Endothelial cell of umbilical vein (primary cell): ENCODE measurements at regions not wholly inside any gene's neighbourhood (a gene's known extent, or its start where the extent isn't known, plus 50 kb on each side); places are given as distances from the start of the nearest gene placed in this dataset.

Source experiments
- BruUV-seq: library from RNA; stranded (reverse); fragments of 400-500 nt; replicated peaks from 2 replicates; lab custom pipeline; 2021; lab: Mats Ljungman, UMichigan
- CTCF ChIA-PET: fragments of 300-600, 350-600 bp; sonication (Branson Sonifier 250); formaldehyde crosslinking; loops from one replicate; lab custom pipeline; 2021; ENCODE audit warnings: antibody characterized with exemption, inconsistent platforms; lab: Charles Lee
- POLR2A ChIA-PET: fragments of 300-600, 350-600 bp; sonication (Branson Sonifier 250); formaldehyde crosslinking; loops from one replicate; lab custom pipeline; 2021; ENCODE audit warnings: antibody characterized with exemption, inconsistent platforms; lab: Charles Lee
- DNase-seq: peaks from one replicate; pipeline ENCODE4 v3.0.0-alpha.2; 2011; ENCODE audit warnings: low read depth, low spot score
- FAIRE-seq: peaks from 2 replicates; lab custom pipeline; 2011; peaks lifted over from hg19 to GRCh38; lab: Jason Lieb, UNC
- H2AFZ ChIP-seq: 2 replicates; pipeline ENCODE4 v1.6.0; 2012; ENCODE audit warnings: low read depth, low read length, control low read depth, inconsistent platforms
- H3K27ac ChIP-seq: 2 replicates; pipeline ENCODE4 v1.5.1; 2011; ENCODE audit warnings: low read depth, mild to moderate bottlenecking, control low read depth, low read length, moderate library complexity; ENCODE audit not compliant: insufficient read depth
- H3K27me3 ChIP-seq, 2 experiments: 2 replicates each; pipeline versions ENCODE4 v1.6.0 to v1.6.1; 2011; ENCODE audit warnings: low read length in 2 of 2, mixed read lengths in 1 of 2; ENCODE audit not compliant: control insufficient read depth in 2 of 2, insufficient read depth in 2 of 2
- H3K36me3 ChIP-seq, 2 experiments: 2 replicates in 1 of 2; 3 replicates in 1 of 2; pipeline ENCODE4 v1.5.1; 2011; ENCODE audit warnings: low read length in 2 of 2, mild to moderate bottlenecking in 1 of 2, moderate library complexity in 1 of 2; ENCODE audit not compliant: control insufficient read depth in 2 of 2, insufficient read depth in 2 of 2; ENCODE audit errors: extremely low read depth in 1 of 2
- H3K4me1 ChIP-seq: 3 replicates; pipeline ENCODE4 v1.5.1; 2011; ENCODE audit warnings: mild to moderate bottlenecking, low read length; ENCODE audit not compliant: control insufficient read depth, insufficient read depth; ENCODE audit errors: extremely low read depth
- H3K4me2 ChIP-seq: 2 replicates; pipeline ENCODE4 v1.6.1; 2011; ENCODE audit warnings: low read length, control low read depth, mixed read lengths; ENCODE audit not compliant: insufficient read depth
- H3K4me3 ChIP-seq, 3 experiments: fragments of 200-600 bp in 1 of 3; sonication (generic), shearing (Covaris generic) in 1 of 3; replicated peaks in 1 of 3; 2 replicates each; pipeline ENCODE4 v1.5.1; 2011 to 2016; ENCODE audit warnings: control low read depth in 3 of 3, low read length in 3 of 3, mild to moderate bottlenecking in 2 of 3, inconsistent platforms in 1 of 3, low read depth in 1 of 3, moderate library complexity in 1 of 3; ENCODE audit not compliant: insufficient read depth in 1 of 3
- H3K79me2 ChIP-seq: 2 replicates; pipeline ENCODE4 v1.6.0; 2012; ENCODE audit warnings: low read length, inconsistent platforms; ENCODE audit not compliant: control insufficient read depth, insufficient read depth
- H3K9ac ChIP-seq: replicated peaks from 2 replicates; pipeline ENCODE3; 2011; ENCODE audit warnings: low read length, control low read depth; ENCODE audit not compliant: insufficient read depth; ENCODE audit errors: extremely low read depth
- H3K9me1 ChIP-seq: replicated peaks from 3 replicates; pipeline ENCODE4 v1.6.0; 2011; ENCODE audit warnings: mild to moderate bottlenecking, low read length; ENCODE audit not compliant: control insufficient read depth, insufficient read depth; ENCODE audit errors: extremely low read depth
- H3K9me3 ChIP-seq: replicated peaks from 2 replicates; pipeline ENCODE4 v1.5.1; 2012; ENCODE audit warnings: low read length, inconsistent platforms; ENCODE audit not compliant: control insufficient read depth, insufficient read depth
- H4K20me1 ChIP-seq: replicated peaks from 2 replicates; pipeline ENCODE3; 2011; ENCODE audit warnings: mild to moderate bottlenecking, low read length; ENCODE audit not compliant: control insufficient read depth, insufficient read depth; ENCODE audit errors: extremely low read depth
- EZH2 ChIP-seq: IDR thresholded peaks from 2 replicates; pipeline ENCODE4 v1.6.1; 2012; ENCODE audit warnings: borderline replicate concordance, low read depth, mild to moderate bottlenecking, moderate library complexity, low read length, inconsistent platforms; ENCODE audit not compliant: severe bottlenecking
- FOS ChIP-seq: IDR thresholded peaks from 2 replicates; pipeline ENCODE4 v1.6.1; 2011; ENCODE audit warnings: mild to moderate bottlenecking, low read length, moderate library complexity, borderline replicate concordance; ENCODE audit not compliant: insufficient read depth
- GATA2 ChIP-seq: IDR thresholded peaks from 2 replicates; pipeline ENCODE4 v1.7.0; 2011; ENCODE audit warnings: low read depth, mild to moderate bottlenecking, moderate library complexity, mixed read lengths, low read length; ENCODE audit not compliant: insufficient read length, insufficient read depth
- JUN ChIP-seq: IDR thresholded peaks from 2 replicates; pipeline ENCODE4 v1.6.1; 2011; ENCODE audit warnings: borderline replicate concordance, low read depth; ENCODE audit not compliant: insufficient read length, insufficient read depth
- MYC ChIP-seq: IDR thresholded peaks from one replicate; pipeline ENCODE4 v1.6.1; 2011; ENCODE audit warnings: mild to moderate bottlenecking, low read depth, low read length
- POLR2A ChIP-seq: IDR thresholded peaks from 2 replicates; pipeline ENCODE4 v1.6.1; 2012; ENCODE audit warnings: low read depth, mild to moderate bottlenecking, control low read depth, low read length
- POLR2AphosphoS5 ChIP-seq: IDR thresholded peaks from 2 replicates; pipeline ENCODE4 v1.6.1; 2012; ENCODE audit warnings: low read depth, mild to moderate bottlenecking, control low read depth, low read length, moderate library complexity; ENCODE audit not compliant: insufficient read depth
- dilution Hi-C: fragments of 300-500 bp; cut with MboI; formaldehyde crosslinking; loops from one replicate; pipeline ENCODE4 v1.15.0; 2019; ENCODE audit warnings: low sequenced_read_pairs; ENCODE audit not compliant: extremely low pct_ligation_motif_present
- intact Hi-C: fragments of 100-400 bp; cut with micrococcal nuclease; formaldehyde crosslinking; loops from one replicate; pipeline ENCODE4 v1.10.0; 2022
- TF ChIP-seq, protein P1 (sequence below), 2 donors: IDR thresholded peaks; 1 replicate in 1 of 2; 2 replicates in 1 of 2; pipeline ENCODE4 v1.5.1; 2011; ENCODE audit warnings: low read length in 2 of 2, mild to moderate bottlenecking in 2 of 2, moderate library complexity in 2 of 2, control low read depth in 1 of 2, inconsistent platforms in 1 of 2, low read depth in 1 of 2; ENCODE audit not compliant: insufficient read depth in 1 of 2; ENCODE audit errors: extremely low read depth in 1 of 2
- TF ChIP-seq, protein P2 (sequence below): IDR thresholded peaks from 2 replicates; pipeline ENCODE4 v1.6.1; 2011; ENCODE audit not compliant: insufficient read depth, insufficient read length

- Histone ChIP-seq H2AFZ (no peak overlapping the region), H3K4me1 (no peaks in the 10 kb centered on the region), H3K9me3 (no peaks in the 10 kb centered on the region), H3K27me3 (no peaks in the 10 kb centered on the region), H4K20me1 (no peaks in the 10 kb centered on the region), H3K4me2 (no peak overlapping the region), H3K9me1 (no peaks in the 10 kb centered on the region), H3K27ac (no peak overlapping the region), H3K4me3 (no peak overlapping the region), H3K79me2 (no peaks in the 10 kb centered on the region), H3K9ac (no peak overlapping the region), H3K36me3 (no peaks in the 10 kb centered on the region)
- FAIRE-seq (no peak), DNase-seq (no peak)
- BruUV-seq: no TSS peak
- TF ChIP-seq, protein P1, sequence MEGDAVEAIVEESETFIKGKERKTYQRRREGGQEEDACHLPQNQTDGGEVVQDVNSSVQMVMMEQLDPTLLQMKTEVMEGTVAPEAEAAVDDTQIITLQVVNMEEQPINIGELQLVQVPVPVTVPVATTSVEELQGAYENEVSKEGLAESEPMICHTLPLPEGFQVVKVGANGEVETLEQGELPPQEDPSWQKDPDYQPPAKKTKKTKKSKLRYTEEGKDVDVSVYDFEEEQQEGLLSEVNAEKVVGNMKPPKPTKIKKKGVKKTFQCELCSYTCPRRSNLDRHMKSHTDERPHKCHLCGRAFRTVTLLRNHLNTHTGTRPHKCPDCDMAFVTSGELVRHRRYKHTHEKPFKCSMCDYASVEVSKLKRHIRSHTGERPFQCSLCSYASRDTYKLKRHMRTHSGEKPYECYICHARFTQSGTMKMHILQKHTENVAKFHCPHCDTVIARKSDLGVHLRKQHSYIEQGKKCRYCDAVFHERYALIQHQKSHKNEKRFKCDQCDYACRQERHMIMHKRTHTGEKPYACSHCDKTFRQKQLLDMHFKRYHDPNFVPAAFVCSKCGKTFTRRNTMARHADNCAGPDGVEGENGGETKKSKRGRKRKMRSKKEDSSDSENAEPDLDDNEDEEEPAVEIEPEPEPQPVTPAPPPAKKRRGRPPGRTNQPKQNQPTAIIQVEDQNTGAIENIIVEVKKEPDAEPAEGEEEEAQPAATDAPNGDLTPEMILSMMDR (IDR thresholded peaks at IDR 0.05; ENCODE audit: extremely low read depth in 1 of 2, insufficient read depth in 1 of 2, low read depth in 1 of 2, low read length in 2 of 2): no peak
- TF ChIP-seq, protein P2, sequence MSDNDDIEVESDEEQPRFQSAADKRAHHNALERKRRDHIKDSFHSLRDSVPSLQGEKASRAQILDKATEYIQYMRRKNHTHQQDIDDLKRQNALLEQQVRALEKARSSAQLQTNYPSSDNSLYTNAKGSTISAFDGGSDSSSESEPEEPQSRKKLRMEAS: no peak
- ChIA-PET CTCF (no interaction called here), POLR2A (no interaction called here)
- intact Hi-C loops: no loop called here
- dilution Hi-C loops: no loop called here
Observed at GRCh38 chr1:173400387-173400995, 76.6 kb upstream of the PRDX6 start.

- ChIA-PET CTCF (interaction anchor here (0.7 kb wide), 1 partner anchor 192 kb away, joined by 5 read pairs; no protein-coding TSS in a partner anchor), POLR2A (no interaction called here)
- TF ChIP-seq, protein P2: no peak
- TF ChIP-seq GATA2 (no peak), FOS (no peak), EZH2 (no peak), POLR2AphosphoS5 (no peak), POLR2A (no peak), JUN (no peak), MYC (no peak)
- FAIRE-seq: no peak
- Histone ChIP-seq H3K9me3 (no peaks in the 10 kb centered on the region), H2AFZ (no peak overlapping the region), H3K4me2 (no peak overlapping the region), H3K4me3 (no peak overlapping the region), H3K4me1 (no peaks in the 10 kb centered on the region), H4K20me1 (no peaks in the 10 kb centered on the region), H3K36me3 (no peaks in the 10 kb centered on the region), H3K9ac (no peak overlapping the region), H3K9me1 (no peaks in the 10 kb centered on the region), H3K79me2 (no peaks in the 10 kb centered on the region), H3K27ac (no peak overlapping the region), H3K27me3 (no peaks in the 10 kb centered on the region)
- DNase-seq: no peak
- dilution Hi-C loops: no loop called here
- no TSS peak for BruUV-seq
- intact Hi-C loops: no loop called here
Observed at GRCh38 chr1:173403996-173404395, 73.1 kb upstream of the PRDX6 start.
